Common myeloid progenitor, CD34-positive (primary cell): ENCODE measurements at regions not wholly inside any gene's neighbourhood (a gene's known extent, or its start where the extent isn't known, plus 50 kb on each side); places are given as distances from the start of the nearest gene placed in this dataset.

ENCODE experiments used
- CTCF ChIA-PET: fragments of 350-600 bp; sonication (Branson Sonifier 250); formaldehyde crosslinking; loops from one replicate; lab custom pipeline; 2021; ENCODE audit warnings: antibody characterized with exemption; lab: Charles Lee
- POLR2A ChIA-PET: fragments of 350-600 bp; sonication (Branson Sonifier 250); formaldehyde crosslinking; loops from one replicate; lab custom pipeline; 2021; ENCODE audit warnings: antibody characterized with exemption; lab: Charles Lee
- DNase-seq, 3 donors: peaks; one replicate each; pipeline versions ENCODE4 v3.0.0 to v3.0.0-alpha.2; 2013
- H3K27ac ChIP-seq, 2 experiments: 1 replicate in 1 of 2; 2 replicates in 1 of 2; pipeline ENCODE4 v1.7.0; 2013; ENCODE audit warnings: inconsistent platforms in 2 of 2, low read length in 2 of 2, mild to moderate bottlenecking in 2 of 2, low read depth in 1 of 2, moderate library complexity in 1 of 2; ENCODE audit not compliant: severe bottlenecking in 2 of 2, insufficient read depth in 1 of 2, poor library complexity in 1 of 2
- H3K27me3 ChIP-seq, 5 experiments: replicated peaks in 2 of 5; 1 replicate in 3 of 5; 2 replicates in 2 of 5; pipeline versions ENCODE4 v1.6.1 to v1.7.0; 2013; ENCODE audit warnings: low read length in 4 of 5, mild to moderate bottlenecking in 2 of 5, moderate library complexity in 2 of 5, inconsistent platforms in 1 of 5; ENCODE audit not compliant: insufficient read depth in 5 of 5, control insufficient read depth in 4 of 5
- H3K36me3 ChIP-seq, 4 experiments: 1 replicate in 2 of 4; 2 replicates in 2 of 4; pipeline versions ENCODE4 v1.6.1 to v1.7.0; 2013; ENCODE audit warnings: low read length in 3 of 4, control low read depth in 1 of 4, mild to moderate bottlenecking in 1 of 4; ENCODE audit not compliant: control insufficient read depth in 4 of 4, insufficient read depth in 4 of 4
- H3K4me1 ChIP-seq, 4 experiments: 1 replicate in 3 of 4; 2 replicates in 1 of 4; pipeline versions ENCODE4 v1.6.1 to v1.7.1; 2013; ENCODE audit warnings: low read length in 3 of 4, mild to moderate bottlenecking in 3 of 4, control low read depth in 1 of 4, inconsistent platforms in 1 of 4, moderate library complexity in 1 of 4; ENCODE audit not compliant: control insufficient read depth in 4 of 4, insufficient read depth in 4 of 4; ENCODE audit errors: control extremely low read depth in 1 of 4
- H3K4me3 ChIP-seq, 7 experiments: 1 replicate in 4 of 7; 2 replicates in 3 of 7; pipeline versions ENCODE4 v1.5.1 to v1.7.0; 2013; ENCODE audit warnings: mild to moderate bottlenecking in 7 of 7, low read length in 6 of 7, moderate library complexity in 6 of 7, inconsistent platforms in 2 of 7, low read depth in 2 of 7, control low read depth in 1 of 7; ENCODE audit not compliant: insufficient read depth in 4 of 7, control insufficient read depth in 1 of 7; ENCODE audit errors: extremely low read depth in 1 of 7
- H3K9me3 ChIP-seq, 5 experiments: 1 replicate in 4 of 5; 2 replicates in 1 of 5; pipeline versions ENCODE4 v1.6.1 to v1.7.1; 2013; ENCODE audit warnings: low read length in 4 of 5, mild to moderate bottlenecking in 2 of 5, inconsistent platforms in 1 of 5, low read depth in 1 of 5, moderate library complexity in 1 of 5; ENCODE audit not compliant: control insufficient read depth in 4 of 5, insufficient read depth in 2 of 5; ENCODE audit errors: control extremely low read depth in 1 of 5
- WGBS: methylation state at CpG from one replicate; pipeline ENCODE4 v1.1.5; 2013; ENCODE audit not compliant: insufficient coverage; 5-methylcytosine and 5-hydroxymethylcytosine counted together

DNA sequence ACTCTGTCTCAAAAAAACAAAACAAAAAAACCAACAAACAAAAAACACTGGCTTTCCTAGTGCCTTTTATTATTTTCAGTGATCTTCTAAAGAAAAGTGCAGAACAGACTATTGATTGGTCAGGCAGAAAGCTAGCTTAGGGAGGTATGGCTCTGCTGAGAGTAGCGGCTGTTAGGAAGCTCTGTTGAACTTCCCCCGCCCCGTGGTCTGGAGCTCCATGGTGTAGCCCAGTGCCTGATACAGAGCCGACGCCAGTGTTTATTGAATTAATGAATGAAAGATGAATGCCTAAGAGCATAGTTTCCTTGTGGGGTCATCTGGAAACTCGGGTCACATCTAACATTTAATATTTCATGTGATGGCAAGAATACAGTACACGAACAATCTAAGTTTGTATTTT lies 90.5 kb upstream of the ARMC3 start:
- CTCF ChIA-PET: no interaction called here
- Histone ChIP-seq H3K9me3 (no peaks in the 10 kb centered on the region), H3K27ac (no peak overlapping the region), H3K27me3 (no peaks in the 10 kb centered on the region), H3K36me3 (no peaks in the 10 kb centered on the region), H3K4me1 (no peaks in the 10 kb centered on the region), H3K4me3 (no peak overlapping the region)
- 100% methylated on average over 3 of the region's 7 CpGs for WGBS
- no peak for DNase-seq
- POLR2A ChIA-PET: no interaction called here

DNA sequence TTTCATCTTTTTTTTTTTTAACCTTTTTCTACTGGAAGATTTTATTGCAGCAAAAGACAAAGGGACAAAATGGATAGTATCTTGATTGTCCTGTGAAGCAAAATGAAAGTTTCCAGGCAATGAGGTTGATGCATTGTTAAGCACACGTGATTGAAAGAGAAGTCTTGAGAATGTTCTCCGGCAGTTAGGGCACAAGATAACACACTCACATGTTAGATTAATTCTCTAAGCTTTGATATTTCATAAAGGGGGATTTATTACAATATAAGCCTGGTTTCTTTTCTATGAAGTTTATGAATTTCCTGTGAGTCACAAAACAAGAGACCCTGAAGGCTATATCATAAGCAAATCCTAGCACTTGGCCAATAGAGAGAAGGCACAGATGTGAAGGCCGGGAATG lies 93.4 kb upstream of the ARMC3 start:
- POLR2A ChIA-PET: no interaction called here
- no peaks in the 10 kb centered on the region for H3K4me1 ChIP-seq
- H3K27ac ChIP-seq: no peak overlapping the region
- no peaks in the 10 kb centered on the region for H3K27me3 ChIP-seq
- CTCF ChIA-PET: no interaction called here
- WGBS: no CpG with 5 or more reads among the region's 3 CpGs
- DNase-seq: no peak
- no peaks in the 10 kb centered on the region for H3K36me3 ChIP-seq
- no peak overlapping the region for H3K4me3 ChIP-seq
- no peaks in the 10 kb centered on the region for H3K9me3 ChIP-seq

DNA sequence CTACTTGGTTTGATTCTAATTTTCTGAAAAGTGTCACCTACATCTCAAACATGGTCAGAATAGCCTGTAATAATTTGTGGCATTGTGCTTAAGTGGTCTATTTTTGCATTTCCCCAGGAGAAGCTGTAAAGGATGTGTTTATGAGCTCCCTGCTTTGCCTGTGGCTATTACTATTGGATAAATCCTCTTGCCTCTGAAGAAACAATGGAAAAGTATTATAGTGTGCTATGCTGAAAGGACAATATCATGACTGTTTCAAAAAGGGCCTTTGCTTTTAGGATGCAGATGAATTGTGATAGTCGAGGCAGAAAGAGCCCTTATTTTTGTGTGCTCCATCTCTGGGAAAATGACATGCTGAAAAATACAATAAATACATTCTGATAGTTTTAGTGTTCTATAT lies 94.1 kb upstream of the ARMC3 start:
- Histone ChIP-seq H3K4me3 (no peak overlapping the region), H3K27ac (no peak overlapping the region), H3K4me1 (no peaks in the 10 kb centered on the region), H3K9me3 (no peaks in the 10 kb centered on the region), H3K27me3 (no peaks in the 10 kb centered on the region), H3K36me3 (no peaks in the 10 kb centered on the region)
- POLR2A ChIA-PET: no interaction called here
- DNase-seq: no peak
- no CpG with 5 or more reads among the region's 1 CpG for WGBS
- CTCF ChIA-PET: no interaction called here

DNA sequence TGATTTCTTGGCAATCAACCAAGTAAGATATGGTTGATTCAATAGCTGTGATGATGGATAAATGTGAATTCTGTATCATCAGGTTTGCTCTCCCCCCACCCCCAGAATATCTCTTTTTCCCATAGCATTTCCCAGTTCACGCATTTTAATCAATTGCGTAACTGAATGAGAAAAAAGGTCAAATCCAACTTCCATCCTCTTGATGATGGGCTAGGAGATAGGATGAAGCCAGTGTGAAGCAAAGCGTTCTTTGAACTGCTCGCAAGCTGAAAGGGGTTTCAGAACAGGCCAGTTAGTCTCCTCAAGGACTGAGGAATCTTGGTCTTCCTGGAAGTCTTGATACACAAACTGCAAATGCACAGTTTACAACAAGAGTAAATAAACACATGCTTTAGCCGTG lies 94.5 kb upstream of the ARMC3 start:
- 100% methylated on average over 4 of the region's 5 CpGs for WGBS
- Histone ChIP-seq H3K4me1 (peaks cover 0 to 2% (median 0%) of the 10 kb centered on the region in 4 experiments), H3K27me3 (no peaks in the 10 kb centered on the region), H3K36me3 (no peaks in the 10 kb centered on the region), H3K4me3 (no peak overlapping the region), H3K9me3 (no peaks in the 10 kb centered on the region), H3K27ac (no peak overlapping the region)
- ChIA-PET POLR2A (no interaction called here), CTCF (no interaction called here)
- no peak for DNase-seq

DNA sequence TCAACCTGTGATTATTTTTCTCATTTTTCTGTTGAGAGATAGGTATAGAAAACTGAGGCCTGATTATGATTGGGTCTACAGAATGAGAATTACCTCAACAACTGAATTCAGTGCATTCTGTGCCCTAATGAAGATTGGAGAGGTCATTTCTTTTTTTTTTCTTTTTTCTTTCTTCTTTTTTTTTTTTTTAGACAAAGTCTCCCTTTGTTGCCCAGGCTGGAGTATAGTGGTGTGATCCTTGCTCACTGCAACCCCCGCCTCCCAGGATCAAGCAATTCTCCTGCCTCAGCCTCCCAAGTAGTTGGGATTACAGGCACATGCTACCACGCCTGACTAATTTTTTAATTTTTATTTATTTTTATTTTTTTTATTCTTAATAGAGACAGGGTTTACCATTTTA lies 95.0 kb upstream of the ARMC3 start:
- H3K4me1 ChIP-seq: peaks cover 0 to 2% (median 0%) of the 10 kb centered on the region in 4 experiments
- POLR2A ChIA-PET: no interaction called here
- no peaks in the 10 kb centered on the region for H3K9me3 ChIP-seq
- CTCF ChIA-PET: no interaction called here
- no peak overlapping the region for H3K27ac ChIP-seq
- WGBS: no CpG with 5 or more reads among the region's 2 CpGs
- DNase-seq: no peak
- no peaks in the 10 kb centered on the region for H3K36me3 ChIP-seq
- no peaks in the 10 kb centered on the region for H3K27me3 ChIP-seq
- H3K4me3 ChIP-seq: no peak overlapping the region

DNA sequence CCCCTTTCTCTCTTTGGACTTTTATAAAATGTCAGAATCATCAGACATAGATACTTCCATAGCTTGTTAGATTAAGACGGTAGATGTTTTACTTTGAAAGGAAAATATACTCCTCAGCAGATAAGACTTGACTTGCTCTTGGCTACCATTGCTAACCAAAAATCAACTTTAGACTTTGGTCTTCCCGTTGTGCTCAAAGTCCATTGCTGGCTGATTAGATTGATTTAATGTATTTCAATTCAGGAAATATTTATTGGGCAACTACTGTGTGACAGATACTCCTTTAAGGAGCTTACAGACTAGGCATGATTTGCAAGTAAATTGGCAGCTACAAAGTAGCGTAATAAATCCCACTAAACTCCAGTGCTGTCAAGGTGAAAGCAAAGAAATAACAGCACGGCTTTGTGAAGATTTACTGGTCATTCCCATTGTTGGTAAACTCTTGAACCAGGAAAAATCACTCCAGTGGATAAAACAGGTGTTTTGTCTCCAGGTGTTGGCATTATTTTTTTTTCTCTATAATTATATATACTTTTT lies 95.7 kb upstream of the ARMC3 start:
- ChIA-PET CTCF (no interaction called here), POLR2A (no interaction called here)
- Histone ChIP-seq H3K27ac (no peak overlapping the region), H3K4me3 (no peak overlapping the region), H3K9me3 (no peaks in the 10 kb centered on the region), H3K4me1 (peaks cover 0 to 2% (median 0%) of the 10 kb centered on the region in 4 experiments), H3K36me3 (no peaks in the 10 kb centered on the region), H3K27me3 (no peaks in the 10 kb centered on the region)
- no peak for DNase-seq
- WGBS: 97% methylated on average over 2 of the region's 4 CpGs

DNA sequence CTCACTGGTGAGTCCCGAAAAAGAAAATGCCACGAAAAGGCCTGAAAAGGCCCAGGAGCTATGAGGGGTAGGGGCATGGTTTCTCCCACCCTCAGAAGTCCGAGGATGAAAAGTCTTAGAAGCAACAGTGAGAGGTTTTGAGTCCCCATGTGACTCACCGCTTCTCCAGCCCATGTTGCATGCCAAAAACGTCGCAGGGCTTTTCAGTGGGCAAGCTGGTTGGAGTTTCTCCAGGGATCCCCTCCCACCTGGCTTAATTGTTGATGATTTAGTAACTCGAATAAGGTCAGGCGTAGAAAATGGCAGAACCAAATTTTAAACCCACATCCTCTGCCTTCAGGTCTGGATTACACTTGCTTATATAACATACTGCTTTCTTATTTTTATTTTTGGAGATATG lies 96.3 kb upstream of the ARMC3 start:
- H3K27ac ChIP-seq: no peak overlapping the region

More for the DNA sequence above, 96.3 kb upstream of the ARMC3 start:
- H3K4me1 ChIP-seq: peaks cover 0 to 2% (median 0%) of the 10 kb centered on the region in 4 experiments
- H3K27me3 ChIP-seq: no peaks in the 10 kb centered on the region
- H3K36me3 ChIP-seq: no peaks in the 10 kb centered on the region
- ChIA-PET CTCF (no interaction called here), POLR2A (no interaction called here)
- H3K4me3 ChIP-seq: no peak overlapping the region
- no peaks in the 10 kb centered on the region for H3K9me3 ChIP-seq
- DNase-seq: no peak
- WGBS: 100% methylated on average over 5 of the region's 8 CpGs
